HG03280 (cell line): ENCODE measurements at regions not wholly inside any gene's neighbourhood (a gene's known extent, or its start where the extent isn't known, plus 50 kb on each side); places are given as distances from the start of the nearest gene placed in this dataset.

Source experiments
- ATAC-seq: cut with Tn5 transposase; IDR thresholded peaks from one replicate; pipeline ENCODE4 v1.9.1; 2021; ENCODE audit warnings: mild to moderate bottlenecking, moderate library complexity; ENCODE audit not compliant: unreplicated experiment

DNA sequence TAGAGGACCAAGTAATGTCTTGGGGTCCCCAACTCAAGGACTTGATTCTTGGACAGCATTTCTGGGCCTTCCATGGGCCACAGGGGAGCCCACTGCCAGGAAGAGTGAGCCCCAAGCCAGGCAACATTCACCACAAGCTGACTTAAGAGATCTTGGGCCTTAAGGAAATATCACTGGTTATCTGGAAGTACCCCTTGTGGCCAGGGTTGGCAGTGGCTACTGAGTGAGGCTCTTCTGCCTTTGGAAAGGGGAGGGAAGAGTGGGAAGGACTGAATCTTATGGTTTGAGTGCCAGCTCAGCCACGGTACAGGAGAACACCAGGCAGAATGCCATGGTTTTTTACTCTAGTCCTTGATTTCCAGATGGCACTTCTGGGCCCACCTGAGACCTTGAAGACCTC, 228.9 kb upstream of the RGS18 start:
- ATAC-seq: no peak

DNA sequence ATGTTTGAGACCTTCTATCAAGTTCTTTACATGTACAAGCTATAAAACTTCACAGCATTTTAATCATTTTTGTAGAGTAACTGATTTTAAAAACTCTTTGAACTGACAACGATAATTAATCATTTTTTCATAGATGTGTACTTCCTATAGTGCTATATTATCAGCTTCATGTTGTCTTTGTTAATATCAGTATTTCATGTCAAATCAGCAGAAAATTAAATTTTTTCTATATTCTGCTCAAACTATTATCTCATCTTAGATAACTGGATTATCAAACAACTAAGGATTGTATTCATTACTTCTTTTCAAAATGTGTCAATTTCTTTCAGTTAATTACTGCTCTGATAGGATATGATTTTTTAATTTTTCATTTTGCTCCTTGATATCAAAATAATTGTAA, 214.6 kb upstream of the RGS18 start:
- ATAC-seq: no peak

DNA sequence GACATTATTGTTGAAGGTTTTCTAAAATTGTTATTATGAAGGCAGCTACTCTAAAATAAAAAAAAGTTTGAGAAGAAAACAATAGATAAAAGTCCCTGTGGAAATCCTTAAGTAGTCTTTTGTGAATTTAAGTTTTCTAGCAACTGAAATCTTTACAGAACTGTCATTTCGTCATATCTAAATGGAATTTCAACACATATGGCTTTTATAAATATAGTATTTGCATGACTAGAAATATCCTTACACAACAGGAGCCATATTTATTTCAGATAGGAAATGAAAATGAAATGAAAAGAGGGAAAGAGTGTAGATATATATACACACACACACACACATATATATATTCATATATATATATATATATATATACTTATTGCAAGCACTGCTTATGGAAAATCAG, 204.7 kb upstream of the RGS18 start:
- ATAC-seq: no peak

GRCh38 chr1:191959856-191960255, 198.4 kb upstream of the RGS18 start:
- no peak for ATAC-seq

DNA sequence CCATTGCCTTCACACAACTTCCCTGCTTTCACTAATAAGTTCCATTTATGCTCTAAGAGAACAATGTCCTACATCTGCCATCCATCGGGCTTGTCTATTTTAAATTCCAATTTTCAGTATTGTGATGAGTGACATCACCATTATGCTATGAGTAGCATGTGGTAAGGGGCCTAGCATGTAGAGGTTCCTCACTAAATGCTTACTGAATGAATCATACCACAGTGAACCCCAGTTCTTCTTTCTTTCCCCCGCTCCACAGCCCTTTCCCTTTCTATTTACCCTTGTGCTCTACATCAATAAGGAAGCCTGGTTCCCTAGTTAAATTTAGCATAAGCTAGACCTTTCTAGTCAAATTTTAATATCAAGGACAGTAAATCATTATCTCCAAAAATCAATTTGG, 195.0 kb upstream of the RGS18 start:
- ATAC-seq: no peak

DNA sequence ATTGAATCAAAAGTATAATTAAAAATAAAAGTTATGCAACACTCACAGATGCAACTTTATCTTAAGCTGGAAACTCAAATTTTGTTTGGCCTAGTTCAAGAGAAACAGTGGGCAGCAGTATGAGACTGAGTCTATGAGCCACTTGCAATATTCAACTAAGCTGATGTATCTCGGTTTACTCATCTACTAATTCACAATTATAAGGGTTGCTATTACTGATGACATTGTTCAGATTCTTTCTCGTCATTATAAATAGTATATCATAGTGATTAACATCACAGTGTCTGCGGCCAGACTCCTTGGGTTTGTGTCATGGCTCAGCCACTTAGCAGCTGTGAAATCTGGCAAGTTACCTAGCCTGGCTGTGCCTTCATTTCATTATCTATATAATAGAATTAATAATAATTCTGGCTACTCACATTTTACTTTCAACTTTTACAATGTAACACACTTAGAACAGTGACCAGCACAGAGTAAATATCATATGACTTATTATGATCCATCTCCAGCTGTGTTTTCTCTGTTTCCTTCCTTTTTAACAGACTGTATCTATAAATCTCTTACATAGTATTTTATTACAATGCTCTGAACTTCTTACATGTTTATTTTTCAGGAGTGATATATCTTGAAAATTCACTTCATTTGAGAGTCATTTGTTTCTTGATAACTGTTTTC, 194.3 kb upstream of the RGS18 start:
- ATAC-seq: no peak

DNA sequence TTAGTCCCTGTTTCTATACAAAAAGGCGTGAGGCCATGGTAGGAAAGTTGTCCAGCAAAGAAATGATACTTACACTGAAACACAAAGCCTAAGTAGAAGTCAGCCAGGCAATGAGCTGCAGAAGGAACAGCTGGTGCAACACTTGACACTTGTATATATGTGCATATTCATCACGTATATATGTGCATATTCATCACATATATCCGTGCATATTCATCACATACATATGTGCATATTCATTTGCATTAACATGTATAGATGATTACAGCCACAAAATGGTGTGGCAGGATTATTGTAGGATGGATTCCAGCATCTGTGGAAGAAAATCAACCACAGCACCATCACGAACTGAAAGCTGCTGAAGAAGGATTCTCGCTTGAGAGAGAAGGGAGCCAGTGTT, 189.0 kb upstream of the RGS18 start:
- ATAC-seq: no peak

GRCh38 chr1:191970116-191970515, 188.1 kb upstream of the RGS18 start:
- ATAC-seq: no peak

DNA sequence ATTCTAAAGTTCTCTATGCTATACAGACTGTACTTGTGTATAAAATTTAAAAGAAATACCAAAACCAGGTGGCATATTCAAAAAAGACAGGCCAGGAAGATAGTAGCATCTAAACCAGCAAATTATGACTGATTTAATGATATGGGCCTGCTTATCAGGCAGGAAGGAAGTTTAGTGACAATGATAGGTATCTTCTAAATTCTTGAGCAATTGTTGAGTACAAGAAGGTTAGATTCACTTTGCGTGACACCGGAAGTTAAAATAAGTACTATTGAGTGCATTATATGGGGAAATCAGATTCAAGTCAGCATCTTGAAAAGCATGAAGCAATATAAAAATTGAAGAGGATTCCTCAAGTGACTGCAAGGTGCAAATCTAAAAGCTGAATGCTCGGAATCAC, 186.8 kb upstream of the RGS18 start:
- ATAC-seq: no peak

DNA sequence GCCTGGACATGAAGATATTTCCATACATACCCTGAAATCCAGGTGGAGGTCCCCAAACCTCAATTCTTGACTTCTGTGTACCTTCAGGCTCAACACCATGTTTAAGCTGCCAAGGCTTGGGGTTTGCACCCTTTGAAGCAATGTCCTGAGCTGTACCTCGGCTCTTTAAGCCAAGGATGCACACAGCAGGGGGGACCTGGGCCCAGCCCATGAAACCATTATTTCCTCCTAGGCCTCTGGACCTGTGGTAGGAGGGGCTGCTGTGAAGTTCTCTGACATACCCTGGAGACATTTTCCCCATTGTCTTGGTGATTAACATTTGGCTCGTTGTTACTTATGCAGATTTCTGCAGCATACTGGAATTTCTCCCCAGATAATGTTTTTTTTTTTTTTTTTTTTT, 184.3 kb upstream of the RGS18 start:
- no peak for ATAC-seq

DNA sequence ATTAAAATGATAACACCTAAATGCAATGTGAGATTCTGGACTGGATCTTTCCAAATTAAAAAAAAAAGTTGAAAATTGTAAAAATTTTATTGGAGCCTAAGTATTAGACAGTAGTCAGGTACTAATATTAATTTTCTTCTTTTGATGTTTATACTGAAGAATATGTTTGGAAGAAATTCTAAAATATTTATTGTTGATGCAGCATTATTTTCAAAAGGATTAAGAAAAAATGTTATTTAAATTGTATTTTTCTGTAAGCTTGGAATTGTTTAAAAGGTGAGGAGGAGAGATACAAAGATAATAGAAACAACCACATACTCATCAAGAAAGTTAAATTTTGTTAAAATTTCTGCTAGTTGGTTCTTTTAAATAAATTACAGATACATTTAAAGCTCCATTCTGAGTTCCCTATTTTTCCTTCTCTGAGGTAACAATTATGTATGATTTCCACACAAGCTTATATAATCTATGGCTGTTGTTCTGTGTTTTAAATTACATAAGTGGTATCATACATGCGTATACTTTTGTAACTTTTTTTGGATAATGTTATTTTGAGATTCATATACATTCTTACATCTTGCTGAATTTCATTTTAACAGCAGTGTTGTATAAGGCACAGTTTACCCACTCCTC, 180.3 kb upstream of the RGS18 start:
- no peak for ATAC-seq

DNA sequence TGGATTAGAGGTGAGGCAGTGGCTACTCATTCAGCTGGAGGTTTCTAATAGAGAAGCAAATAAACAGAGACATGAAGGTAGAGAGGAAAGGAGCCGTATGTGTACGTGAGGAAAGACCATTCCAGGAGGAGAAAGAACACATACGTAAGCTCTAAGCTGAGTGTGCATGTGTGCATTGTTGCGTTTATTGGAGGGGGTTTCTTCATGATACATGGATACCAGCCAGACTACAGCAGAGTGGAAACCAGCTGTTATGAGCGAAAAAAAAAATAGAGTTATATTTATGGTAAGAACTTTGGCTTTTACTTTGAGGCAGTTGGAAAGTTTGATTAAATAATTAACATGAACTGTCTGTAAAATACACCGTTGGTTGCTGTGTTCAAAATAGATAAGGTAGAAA, 173.4 kb upstream of the RGS18 start:
- no peak for ATAC-seq

GRCh38 chr1:191992118-191992517, 166.1 kb upstream of the RGS18 start:
- no peak for ATAC-seq

- no peak for ATAC-seq
Measured at GRCh38 chr1:191993549-191993948, 164.7 kb upstream of the RGS18 start.

DNA sequence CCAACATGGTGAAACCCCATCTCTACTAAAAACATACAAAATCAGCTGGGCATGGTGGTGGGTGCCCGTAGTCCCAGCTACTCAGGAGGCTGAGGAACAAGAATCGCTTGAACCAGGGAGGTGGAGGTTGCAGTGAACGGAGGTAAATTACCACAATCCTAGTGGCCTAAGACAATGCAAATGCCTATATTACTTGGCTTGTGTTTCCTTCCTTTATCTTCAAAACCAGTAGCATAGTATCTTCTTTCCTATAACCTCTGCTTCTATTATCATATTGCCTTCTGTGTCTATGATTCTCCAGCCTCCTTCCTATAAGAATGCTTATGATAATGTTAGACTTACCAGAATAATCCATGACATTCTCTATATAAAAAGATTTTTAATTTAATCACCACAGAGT, 156.2 kb upstream of the RGS18 start:
- ATAC-seq: no peak

DNA sequence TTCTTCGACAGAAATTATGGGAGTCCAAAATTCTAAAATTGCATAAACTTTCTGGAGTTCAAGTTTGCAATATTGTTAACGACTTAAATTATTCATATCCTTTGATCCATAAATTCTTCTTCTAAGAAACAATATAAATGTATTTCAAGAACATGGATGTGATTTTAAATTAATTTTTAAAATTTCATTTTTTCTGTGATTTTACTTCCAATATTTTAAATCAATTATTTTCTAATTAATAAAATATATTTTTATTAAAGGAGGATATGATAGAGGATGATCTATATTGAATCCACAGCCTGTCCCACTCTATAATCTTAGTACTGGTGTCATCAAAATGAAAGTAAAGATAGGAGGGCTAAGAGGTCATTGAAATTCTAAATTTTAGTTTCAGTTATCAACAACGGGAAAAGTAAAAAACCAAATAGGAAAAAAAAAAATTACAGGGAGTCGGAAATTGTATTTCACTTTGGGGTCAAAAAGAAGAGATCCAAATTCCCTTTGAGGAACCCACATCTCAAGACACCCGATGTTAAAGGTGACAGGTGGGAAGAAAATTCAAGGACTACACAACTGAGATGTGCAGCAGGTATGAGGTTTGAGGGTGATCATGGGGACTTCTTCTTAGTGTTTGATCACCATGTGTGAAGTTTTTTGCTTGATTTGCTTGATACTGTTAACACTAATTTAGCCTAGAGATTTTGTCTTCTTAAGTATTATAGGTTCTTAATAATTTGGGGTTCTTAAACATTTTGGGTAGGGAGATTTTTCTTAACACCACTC, 154.8 kb upstream of the RGS18 start:
- no peak for ATAC-seq

GRCh38 chr1:192005976-192006375, 152.3 kb upstream of the RGS18 start:
- no peak for ATAC-seq

GRCh38 chr1:192008281-192008825, 149.9 kb upstream of the RGS18 start:
- ATAC-seq: no peak

GRCh38 chr1:192010406-192010805, 147.9 kb upstream of the RGS18 start:
- no peak for ATAC-seq

- ATAC-seq: no peak
Measured at GRCh38 chr1:192011525-192011924, 146.7 kb upstream of the RGS18 start.

DNA sequence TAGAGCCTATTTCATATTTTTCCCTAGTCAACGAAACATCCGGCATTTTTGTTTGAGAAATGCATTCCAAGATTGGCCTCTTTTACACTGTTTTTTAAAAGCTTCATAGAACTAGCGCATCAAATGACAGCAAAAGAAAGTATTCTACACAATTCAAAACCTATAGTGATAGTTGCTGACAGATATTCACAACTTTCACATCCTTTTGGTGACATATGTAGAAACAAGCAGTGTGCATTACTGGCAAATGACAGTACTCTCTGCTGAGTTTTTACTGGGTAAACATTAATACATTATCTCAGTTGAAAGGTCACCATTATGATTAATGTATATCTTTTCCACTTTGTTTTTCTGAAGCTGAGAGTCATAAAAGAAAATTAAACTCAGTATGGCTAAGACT, 135.4 kb upstream of the RGS18 start:
- ATAC-seq: no peak

DNA sequence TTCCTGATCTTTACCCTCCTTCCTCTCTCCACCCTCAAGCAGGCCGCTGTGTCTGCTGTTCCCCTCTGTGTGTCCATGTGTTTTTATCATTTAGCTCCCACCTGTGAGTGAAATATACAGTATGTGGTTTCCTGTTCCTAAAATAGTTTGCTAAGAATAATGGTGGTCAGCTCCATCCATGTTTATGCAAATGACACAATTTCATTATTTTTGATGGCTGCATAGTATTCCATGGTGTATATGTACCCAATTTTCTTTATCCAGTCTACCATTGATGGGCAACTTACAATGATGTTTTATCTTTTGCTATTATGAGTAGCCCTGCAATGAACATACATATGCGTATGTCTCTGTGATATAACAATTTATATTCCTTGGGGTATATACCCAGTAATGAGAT, 133.4 kb upstream of the RGS18 start:
- no peak for ATAC-seq
